ENCODE measurements at regions not wholly inside any gene's neighbourhood (a gene's known extent, or its start where the extent isn't known, plus 50 kb on each side); places are given as distances from the start of the nearest gene placed in this dataset.

DNA sequence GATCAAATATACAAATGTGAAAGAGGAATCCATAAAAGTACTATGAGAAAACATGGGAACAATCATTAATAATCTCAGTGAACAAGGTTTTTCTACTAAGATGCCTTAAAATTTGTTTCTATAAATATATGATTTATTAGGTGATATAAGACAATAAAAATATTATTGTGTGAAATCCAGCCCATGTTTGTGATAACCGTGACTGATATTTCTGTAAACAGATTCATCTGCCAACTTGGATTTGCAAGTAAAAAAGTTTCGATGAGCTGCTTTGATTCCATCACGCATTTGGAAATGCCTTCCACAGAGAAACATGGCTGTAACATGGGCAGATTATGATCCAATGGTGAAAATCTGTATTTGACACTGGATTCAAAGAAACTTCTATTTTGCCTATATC is 157.8 kb downstream of the NXPE2 start:
- TF ChIP-seq, protein P1, sequence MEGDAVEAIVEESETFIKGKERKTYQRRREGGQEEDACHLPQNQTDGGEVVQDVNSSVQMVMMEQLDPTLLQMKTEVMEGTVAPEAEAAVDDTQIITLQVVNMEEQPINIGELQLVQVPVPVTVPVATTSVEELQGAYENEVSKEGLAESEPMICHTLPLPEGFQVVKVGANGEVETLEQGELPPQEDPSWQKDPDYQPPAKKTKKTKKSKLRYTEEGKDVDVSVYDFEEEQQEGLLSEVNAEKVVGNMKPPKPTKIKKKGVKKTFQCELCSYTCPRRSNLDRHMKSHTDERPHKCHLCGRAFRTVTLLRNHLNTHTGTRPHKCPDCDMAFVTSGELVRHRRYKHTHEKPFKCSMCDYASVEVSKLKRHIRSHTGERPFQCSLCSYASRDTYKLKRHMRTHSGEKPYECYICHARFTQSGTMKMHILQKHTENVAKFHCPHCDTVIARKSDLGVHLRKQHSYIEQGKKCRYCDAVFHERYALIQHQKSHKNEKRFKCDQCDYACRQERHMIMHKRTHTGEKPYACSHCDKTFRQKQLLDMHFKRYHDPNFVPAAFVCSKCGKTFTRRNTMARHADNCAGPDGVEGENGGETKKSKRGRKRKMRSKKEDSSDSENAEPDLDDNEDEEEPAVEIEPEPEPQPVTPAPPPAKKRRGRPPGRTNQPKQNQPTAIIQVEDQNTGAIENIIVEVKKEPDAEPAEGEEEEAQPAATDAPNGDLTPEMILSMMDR (IDR thresholded peaks at IDR 0.05): no peak
- ATAC-seq (ENCODE audit: low FRiP score) (no peak), DNase-seq (ENCODE audit: low spot score) (no peak)

DNA sequence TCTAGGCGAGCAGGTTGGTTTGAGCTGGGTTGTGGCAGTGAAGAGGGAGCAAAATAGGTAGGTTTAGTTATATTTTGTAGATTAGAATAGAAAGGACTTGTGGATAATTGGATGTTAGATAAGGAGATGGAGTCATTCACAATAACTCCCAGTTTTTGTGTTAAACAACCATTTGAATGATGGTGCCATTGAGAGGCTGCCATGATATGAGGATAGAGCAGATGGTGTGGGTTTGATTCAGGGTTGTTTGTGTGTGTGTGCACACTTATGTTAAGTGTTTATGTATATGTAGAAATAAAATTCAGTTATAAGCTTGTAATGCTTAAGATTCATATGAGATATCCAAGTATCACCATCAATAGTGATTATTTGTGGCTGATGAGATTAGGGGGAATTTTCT is 166.6 kb downstream of the NXPE2 start:
- TF ChIP-seq, protein P1 (IDR thresholded peaks at IDR 0.05): no peak
- DNase-seq (ENCODE audit: low spot score): no peak
- ATAC-seq (ENCODE audit: low FRiP score): no peak

DNA sequence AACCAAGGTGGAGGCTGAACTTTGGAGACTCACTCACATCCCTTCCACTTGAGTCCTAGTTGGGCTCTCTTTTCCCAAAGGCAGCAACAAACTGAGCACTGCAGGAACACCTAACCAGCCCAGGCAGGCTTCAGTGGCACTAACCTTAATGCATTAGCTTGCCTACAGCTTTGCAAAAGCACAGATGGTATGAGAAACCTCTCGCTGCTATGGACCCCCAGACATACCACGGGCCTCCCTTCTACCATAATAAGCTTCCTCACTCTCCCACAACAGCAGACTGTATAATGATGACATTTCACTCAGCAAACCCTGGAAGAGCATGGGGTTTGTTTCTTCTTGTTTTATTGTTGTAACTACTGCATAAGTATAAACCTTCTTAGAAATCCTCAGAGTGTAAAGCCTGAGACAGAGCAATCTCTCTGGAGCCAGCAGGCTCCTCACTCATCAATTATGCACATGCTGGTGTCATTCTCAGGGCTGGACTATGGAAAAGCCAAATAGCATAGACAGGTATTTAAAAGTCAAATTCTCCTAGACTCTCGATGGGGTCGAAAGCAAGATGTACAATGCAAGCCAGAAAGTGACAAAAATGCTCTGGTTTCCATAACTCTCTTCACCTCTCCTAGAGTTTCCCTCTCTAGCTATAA is 167.6 kb downstream of the NXPE2 start:
- ATAC-seq (ENCODE audit: low FRiP score) (no peak), DNase-seq (ENCODE audit: low spot score) (no peak)
- TF ChIP-seq, protein P1 (IDR thresholded peaks at IDR 0.05): no peak

DNA sequence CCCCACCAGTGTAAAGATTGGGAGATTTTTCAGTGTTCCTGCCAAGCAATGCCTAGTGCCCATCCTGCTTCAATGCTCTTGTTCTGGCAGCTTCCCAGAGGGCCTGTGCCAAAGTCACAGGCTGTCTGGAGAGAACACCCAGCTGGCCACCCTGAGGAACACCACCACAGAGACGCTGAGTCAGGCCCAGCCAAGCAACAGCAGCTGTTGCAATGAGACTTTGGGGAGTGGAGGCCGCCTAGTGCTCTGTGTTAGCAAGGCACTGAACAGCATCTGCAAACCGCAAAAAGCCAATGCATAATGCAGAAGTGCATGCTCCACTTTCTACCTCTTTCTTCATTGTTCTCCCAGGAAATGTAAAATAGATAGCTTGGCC is 168.1 kb downstream of the NXPE2 start:
- TF ChIP-seq, protein P1 (IDR thresholded peaks at IDR 0.05): no peak
- DNase-seq (ENCODE audit: low spot score): no peak
- no peak for ATAC-seq (ENCODE audit: low FRiP score)

DNA sequence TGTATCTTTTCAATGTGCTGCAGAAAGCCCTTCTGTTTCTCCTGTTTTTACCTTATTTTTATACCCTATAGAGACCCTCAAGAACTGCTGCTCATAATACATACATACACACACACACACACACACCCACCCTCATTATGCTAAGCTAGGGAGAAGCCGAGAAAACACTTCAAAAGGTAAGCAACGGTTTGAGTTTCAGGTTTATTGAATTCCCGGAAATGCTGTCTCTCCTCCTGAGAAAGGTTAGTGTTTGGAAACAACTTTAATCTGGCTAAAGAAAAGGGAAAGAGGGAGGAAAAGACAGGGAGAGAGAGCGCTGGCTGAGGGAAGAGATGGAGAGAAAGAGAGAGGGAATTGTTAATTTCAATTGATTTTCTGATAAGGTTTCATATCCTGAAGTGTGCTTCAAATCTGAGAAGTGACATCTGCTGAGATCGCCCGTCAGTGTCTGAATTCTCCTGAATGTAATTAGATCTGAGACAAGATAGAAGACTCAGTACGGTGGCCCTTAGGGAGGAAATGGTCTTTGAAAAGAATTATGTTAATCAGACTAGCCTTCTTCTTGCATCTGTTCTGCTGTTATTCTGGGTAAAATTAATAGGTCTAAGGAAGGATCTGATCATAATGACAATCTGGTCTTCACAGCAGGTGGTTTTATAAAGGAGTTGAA is 169.1 kb downstream of the NXPE2 start:
- TF ChIP-seq, protein P1 (IDR thresholded peaks at IDR 0.05): no peak
- ATAC-seq (ENCODE audit: low FRiP score) (no peak), DNase-seq (ENCODE audit: low spot score) (no peak)

DNA sequence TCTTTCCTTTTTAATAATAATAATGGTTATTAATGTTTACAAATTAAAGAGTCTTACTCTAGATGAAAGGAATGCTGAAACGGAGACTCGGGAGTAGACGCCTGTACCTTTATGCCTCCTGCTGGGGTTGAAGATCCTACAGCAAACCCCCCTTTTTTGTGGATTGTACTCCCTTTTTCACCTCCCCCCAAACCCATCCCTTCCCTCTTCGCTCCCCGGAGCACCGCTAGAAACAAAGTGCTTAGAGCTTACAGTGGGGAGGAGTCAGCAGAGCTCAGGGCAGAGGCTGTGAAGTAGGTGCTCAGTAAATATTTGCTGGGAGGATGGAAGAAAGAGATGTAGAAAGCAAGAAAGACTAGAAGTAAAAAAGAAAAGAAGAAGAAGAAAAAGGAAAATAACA is 169.7 kb downstream of the NXPE2 start:
- TF ChIP-seq, protein P1 (IDR thresholded peaks at IDR 0.05): no peak
- DNase-seq (ENCODE audit: low spot score) (no peak), ATAC-seq (ENCODE audit: low FRiP score) (no peak)

DNA sequence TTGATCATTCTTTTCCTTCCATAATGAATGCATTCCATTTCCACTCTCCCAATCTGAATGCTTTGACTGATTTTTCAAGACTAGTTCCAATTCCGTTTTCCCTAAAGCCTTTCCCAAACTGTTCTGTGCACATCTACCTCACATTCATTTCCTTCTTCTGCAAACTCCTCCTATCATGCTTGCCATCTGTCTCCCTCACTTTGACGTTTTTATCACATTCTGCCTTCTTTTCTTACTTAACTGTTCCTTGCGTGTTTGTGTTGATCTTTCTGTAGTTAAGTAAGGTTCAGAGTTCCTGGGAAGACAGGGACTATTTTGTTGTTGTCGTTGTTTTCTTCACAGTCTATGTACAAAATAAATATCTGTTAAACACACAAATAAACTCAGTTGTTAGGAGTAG is 179.0 kb downstream of the NXPE2 start:
- DNase-seq (ENCODE audit: low spot score): no peak
- no peak for ATAC-seq (ENCODE audit: low FRiP score)
- TF ChIP-seq, protein P1 (IDR thresholded peaks at IDR 0.05): no peak

All from omental fat pad (tissue), 3 donors.